GM18867 (cell line): ENCODE measurements at regions not wholly inside any gene's neighbourhood (a gene's known extent, or its start where the extent isn't known, plus 50 kb on each side); places are given as distances from the start of the nearest gene placed in this dataset.
"Not testable (repeated sequence)": the region's sequence is repeated elsewhere in the genome, so short reads cannot be mapped to it uniquely, and the experiment has no call there.

ENCODE experiments used
- ATAC-seq: cut with Tn5 transposase; IDR thresholded peaks from one replicate; pipeline ENCODE4 v1.9.1; 2021; ENCODE audit warnings: mild to moderate bottlenecking, moderate library complexity; ENCODE audit not compliant: unreplicated experiment

DNA sequence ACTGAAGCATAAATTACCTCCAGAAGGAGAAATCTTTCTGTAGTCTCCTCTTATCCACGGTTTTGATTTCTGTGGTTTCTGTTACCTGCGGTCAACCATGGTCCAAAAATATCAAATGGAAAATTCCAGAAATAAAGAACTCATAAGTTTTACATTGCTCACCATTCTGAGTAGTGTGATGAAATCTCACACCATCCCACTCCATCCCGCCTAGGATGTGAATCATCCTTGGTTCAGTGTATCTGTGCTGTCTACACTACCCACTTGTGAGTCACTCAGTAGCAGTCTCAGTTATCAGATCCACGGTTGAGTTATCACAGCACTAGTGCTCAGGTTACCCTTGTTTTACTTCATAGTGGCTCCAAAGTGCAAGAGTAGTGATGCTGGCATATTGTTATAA, 371.2 kb downstream of the NFIB start:
- ATAC-seq: no peak

DNA sequence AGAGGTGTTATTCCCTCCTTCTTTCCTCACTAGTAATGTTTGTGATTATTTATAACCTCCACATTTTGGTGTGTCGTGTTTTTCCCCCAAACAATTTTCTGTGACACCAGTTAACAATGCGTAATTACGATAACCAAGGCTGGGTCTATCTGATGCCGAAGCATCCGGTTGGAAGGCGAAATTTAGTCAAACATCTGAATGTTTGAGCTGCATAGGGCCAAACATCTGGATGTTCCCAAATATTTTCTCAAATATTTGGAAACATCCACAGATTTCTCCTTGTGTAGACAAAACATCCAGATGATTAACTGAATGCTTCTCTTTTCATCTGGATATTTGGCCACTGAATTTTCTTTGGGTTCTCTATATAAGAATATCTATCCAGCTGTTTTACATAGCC, 371.7 kb downstream of the NFIB start:
- ATAC-seq: no peak

GRCh38 chr9:13941714-13942113, 372.2 kb downstream of the NFIB start:
- no peak for ATAC-seq

- ATAC-seq: no peak
Measured at GRCh38 chr9:13939701-13940490, 374.0 kb downstream of the NFIB start.

GRCh38 chr9:13939134-13939533, 374.8 kb downstream of the NFIB start:
- no peak for ATAC-seq

GRCh38 chr9:13934416-13934815, 379.5 kb downstream of the NFIB start:
- ATAC-seq: no peak

DNA sequence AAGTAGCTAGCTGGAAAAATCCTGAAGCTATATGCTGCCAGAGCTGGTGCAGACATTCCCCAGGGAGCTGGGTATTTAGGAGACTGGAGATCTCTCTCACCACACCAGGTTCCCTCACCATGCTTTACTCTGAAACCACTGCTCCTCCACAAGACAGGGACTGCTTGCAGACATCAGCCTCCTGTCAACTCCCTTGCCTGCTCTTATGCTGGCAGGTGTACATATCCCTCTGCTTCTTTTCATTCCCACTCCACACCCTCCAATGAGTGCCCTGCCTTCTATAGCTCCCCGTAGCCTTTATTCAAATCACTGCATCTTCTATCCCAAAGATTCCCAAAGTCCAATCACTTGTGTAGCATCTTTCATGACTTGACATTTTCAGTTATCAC, 380.7 kb downstream of the NFIB start:
- no peak for ATAC-seq

DNA sequence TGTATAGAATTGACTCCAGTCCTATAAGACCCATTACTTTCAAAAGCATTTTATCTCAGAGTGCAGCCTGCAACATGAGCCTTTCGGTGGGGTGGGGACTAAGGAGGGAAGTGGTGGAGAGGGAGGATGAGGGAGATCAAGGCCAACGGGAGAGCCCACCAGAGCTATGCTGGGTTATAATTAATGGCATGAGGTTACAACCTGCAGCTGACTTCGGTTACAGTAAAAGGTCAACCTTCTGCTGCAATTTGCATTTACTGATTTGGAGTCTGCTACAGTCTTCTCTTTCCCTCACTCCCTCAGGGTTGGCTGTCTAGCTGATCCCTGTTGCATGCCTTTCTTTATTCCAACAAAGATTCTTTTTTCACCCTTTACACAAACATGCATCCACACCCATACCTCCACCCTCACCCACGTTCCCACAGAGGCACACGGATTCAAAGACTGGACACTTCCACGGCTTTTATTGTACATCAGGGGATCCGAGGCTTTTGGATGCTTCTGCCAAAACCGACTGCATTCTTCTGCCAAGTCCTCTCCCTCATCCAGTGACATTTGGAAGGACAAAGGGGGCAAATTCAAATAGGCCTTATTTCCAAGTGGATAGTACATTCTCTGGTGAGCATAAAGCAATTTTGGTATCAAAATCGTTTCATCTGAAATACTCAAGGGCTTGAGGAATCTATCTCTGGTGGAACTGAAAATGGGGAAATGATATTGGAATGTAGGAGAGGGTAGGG, 381.2 kb downstream of the NFIB start:
- no peak for ATAC-seq

- no peak for ATAC-seq
Measured at GRCh38 chr9:13929013-13929412, 384.9 kb downstream of the NFIB start.

- no peak for ATAC-seq
Measured at GRCh38 chr9:13923381-13923780, 390.6 kb downstream of the NFIB start.

DNA sequence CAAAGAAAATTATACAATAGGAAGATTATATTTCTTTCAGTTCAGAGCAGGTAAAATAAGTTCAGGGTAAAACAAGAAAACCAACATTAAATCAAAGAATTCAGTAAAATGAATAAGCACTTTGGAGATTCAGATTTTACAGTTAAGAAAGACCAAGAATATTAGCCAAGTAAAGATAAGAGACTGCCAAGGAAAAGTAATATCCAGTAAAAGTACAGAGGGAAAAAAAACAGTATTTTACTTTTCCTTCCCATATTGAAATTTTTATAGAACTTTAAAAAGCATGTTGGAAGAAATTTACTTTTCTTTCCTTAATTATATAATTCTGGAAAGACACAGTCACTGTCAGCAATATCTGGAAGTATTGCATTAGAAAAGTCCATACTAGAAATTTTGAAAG, 393.4 kb downstream of the NFIB start:
- no peak for ATAC-seq

- ATAC-seq: no peak
Measured at GRCh38 chr9:13919401-13919800, 394.5 kb downstream of the NFIB start.

GRCh38 chr9:13917534-13917933, 396.4 kb downstream of the NFIB start:
- ATAC-seq: no peak

- ATAC-seq: no peak
Measured at GRCh38 chr9:13915591-13916301, 398.2 kb downstream of the NFIB start.

GRCh38 chr9:13915131-13915530, 398.8 kb downstream of the NFIB start:
- ATAC-seq: no peak

DNA sequence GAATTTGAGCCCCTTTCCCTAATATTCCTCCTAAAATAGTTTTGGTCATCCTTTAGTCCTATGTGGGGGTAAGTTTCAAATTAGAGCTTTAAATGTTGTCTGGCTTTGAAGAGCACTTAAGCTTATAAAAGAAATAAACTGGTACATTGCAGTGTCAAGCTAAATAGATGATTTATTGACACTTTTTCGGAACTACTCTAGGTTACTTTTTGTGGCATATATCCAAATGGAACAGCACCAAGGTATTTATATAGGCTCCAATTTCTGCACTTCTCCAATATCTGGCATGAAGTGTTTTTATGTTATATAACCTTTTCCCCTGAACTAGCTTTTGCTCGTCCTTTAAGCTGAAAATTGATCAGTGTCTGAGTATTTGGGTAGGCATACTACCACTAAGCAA, 402.5 kb downstream of the NFIB start:
- ATAC-seq: no peak

GRCh38 chr9:13907842-13908241, 406.1 kb downstream of the NFIB start:
- ATAC-seq: not testable (repeated sequence)

DNA sequence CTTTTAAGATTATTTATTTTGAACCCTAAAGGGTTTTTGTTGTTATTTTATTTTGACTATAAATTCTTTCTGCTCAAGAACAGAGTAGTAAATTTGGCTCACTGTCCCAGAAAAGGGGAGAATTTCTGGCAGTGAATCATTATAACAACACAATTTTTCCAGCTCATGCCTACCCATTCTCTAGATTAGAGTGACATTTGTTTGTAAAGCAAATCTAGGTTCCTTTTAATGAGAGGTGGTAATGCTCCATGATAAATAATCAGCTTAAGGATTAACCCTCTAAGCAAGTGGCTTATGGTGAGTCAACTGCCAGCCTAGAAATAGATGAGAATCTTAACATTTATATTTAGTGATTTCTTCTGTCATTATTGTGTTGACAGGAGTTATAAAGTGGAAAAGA, 409.2 kb downstream of the NFIB start:
- no peak for ATAC-seq

- no peak for ATAC-seq
Measured at GRCh38 chr9:13904311-13904710, 409.6 kb downstream of the NFIB start.

GRCh38 chr9:13902286-13903066, 411.5 kb downstream of the NFIB start:
- no peak for ATAC-seq

GRCh38 chr9:13901176-13901575, 412.8 kb downstream of the NFIB start:
- ATAC-seq: no peak
